Liver (tissue), 7 donors: ENCODE measurements at regions not wholly inside any gene's neighbourhood (a gene's known extent, or its start where the extent isn't known, plus 50 kb on each side); places are given as distances from the start of the nearest gene placed in this dataset.
A peak's percentile ranks its signal among the peaks of the same experiment; 100 is the strongest.

Experiments used
- DNase-seq: peaks from one replicate; pipeline ENCODE4 v3.0.0-alpha.2; 2017; ENCODE audit warnings: low spot score
- H3K27ac ChIP-seq, 2 donors: one replicate each; pipeline ENCODE4 v1.7.0; 2013; ENCODE audit warnings: inconsistent platforms in 2 of 2, low read length in 2 of 2, control low read depth in 1 of 2, low read depth in 1 of 2, mild to moderate bottlenecking in 1 of 2
- H3K27me3 ChIP-seq, 4 donors: one replicate each; pipeline versions ENCODE4 v1.6.1 to v1.7.0; 2013; ENCODE audit warnings: low read length in 3 of 4, inconsistent platforms in 1 of 4, mild to moderate bottlenecking in 1 of 4, moderate library complexity in 1 of 4; ENCODE audit not compliant: control insufficient read depth in 4 of 4, insufficient read depth in 4 of 4
- H3K36me3 ChIP-seq, 4 donors: one replicate each; pipeline versions ENCODE4 v1.6.1 to v1.7.0; 2013; ENCODE audit warnings: low read length in 3 of 4, mild to moderate bottlenecking in 3 of 4, low read depth in 1 of 4, moderate library complexity in 1 of 4; ENCODE audit not compliant: control insufficient read depth in 4 of 4, insufficient read depth in 3 of 4
- H3K4me1 ChIP-seq, 4 donors: one replicate each; pipeline versions ENCODE4 v1.6.1 to v1.7.0; 2013; ENCODE audit warnings: low read length in 3 of 4, mild to moderate bottlenecking in 3 of 4, moderate library complexity in 1 of 4; ENCODE audit not compliant: control insufficient read depth in 4 of 4, insufficient read depth in 4 of 4
- H3K4me3 ChIP-seq, 3 donors: one replicate each; pipeline versions ENCODE4 v1.6.1 to v1.7.0; 2013; ENCODE audit warnings: low read length in 3 of 3, control low read depth in 1 of 3, low read depth in 1 of 3, mild to moderate bottlenecking in 1 of 3
- H3K9ac ChIP-seq, 2 donors: one replicate each; pipeline ENCODE4 v1.7.0; 2013; ENCODE audit warnings: low read length in 2 of 2, mild to moderate bottlenecking in 2 of 2, moderate library complexity in 2 of 2, control low read depth in 1 of 2, low read depth in 1 of 2
- H3K9me3 ChIP-seq, 4 donors: one replicate each; pipeline versions ENCODE4 v1.6.1 to v1.7.0; 2013; ENCODE audit warnings: low read length in 3 of 4; ENCODE audit not compliant: control insufficient read depth in 4 of 4
- ATF3 ChIP-seq: IDR thresholded peaks from 2 replicates; pipeline ENCODE4 v1.6.1; 2016; ENCODE audit warnings: antibody characterized with exemption
- EGR1 ChIP-seq, 2 donors: IDR thresholded peaks; 2 replicates each; pipeline ENCODE4 v1.6.1; 2016 to 2018; ENCODE audit warnings: antibody characterized with exemption in 2 of 2, low read depth in 2 of 2
- FOXA1 ChIP-seq: IDR thresholded peaks from 2 replicates; pipeline ENCODE4 v1.6.1; 2016; ENCODE audit warnings: antibody characterized with exemption
- FOXA2 ChIP-seq: IDR thresholded peaks from 2 replicates; pipeline ENCODE4 v1.6.1; 2016; ENCODE audit warnings: antibody characterized with exemption
- GABPA ChIP-seq, 2 donors: IDR thresholded peaks in 1 of 2; conservative IDR thresholded peaks in 1 of 2; 2 replicates each; pipeline ENCODE4 v1.6.1; 2016; ENCODE audit warnings: antibody characterized with exemption in 2 of 2, mild to moderate bottlenecking in 1 of 2, moderate library complexity in 1 of 2
- HNF4A ChIP-seq, 2 donors: conservative IDR thresholded peaks; 2 replicates each; pipeline ENCODE4 v1.6.1; 2016; ENCODE audit warnings: antibody characterized with exemption in 2 of 2, mild to moderate bottlenecking in 2 of 2
- HNF4G ChIP-seq: IDR thresholded peaks from 2 replicates; pipeline ENCODE4 v1.6.1; 2016; ENCODE audit warnings: antibody characterized with exemption
- JUND ChIP-seq, 2 donors: IDR thresholded peaks; 2 replicates each; pipeline ENCODE4 v1.6.1; 2016; ENCODE audit warnings: antibody characterized with exemption in 2 of 2
- NR2F2 ChIP-seq: IDR thresholded peaks from 2 replicates; pipeline ENCODE4 v1.6.1; 2016; ENCODE audit warnings: antibody characterized with exemption
- RAD21 ChIP-seq, 2 donors: IDR thresholded peaks; 2 replicates each; pipeline ENCODE4 v1.6.1; 2016; ENCODE audit warnings: antibody characterized with exemption in 2 of 2, mild to moderate bottlenecking in 2 of 2
- REST ChIP-seq: IDR thresholded peaks from 2 replicates; pipeline ENCODE4 v1.6.1; 2016; ENCODE audit warnings: antibody characterized with exemption, mild to moderate bottlenecking
- RXRA ChIP-seq, 2 donors: IDR thresholded peaks; 2 replicates each; pipeline ENCODE4 v1.6.1; 2017 to 2018; ENCODE audit warnings: antibody characterized with exemption in 2 of 2, mild to moderate bottlenecking in 1 of 2
- TAF1 ChIP-seq: conservative IDR thresholded peaks from 2 replicates; pipeline ENCODE4 v1.6.1; 2016; ENCODE audit warnings: antibody characterized with exemption, mild to moderate bottlenecking
- YY1 ChIP-seq: IDR thresholded peaks from 2 replicates; pipeline ENCODE4 v1.6.1; 2016; ENCODE audit warnings: antibody characterized with exemption, mild to moderate bottlenecking
- ZBTB33 ChIP-seq: IDR thresholded peaks from 2 replicates; pipeline ENCODE4 v1.6.1; 2016; ENCODE audit warnings: antibody characterized with exemption
- WGBS: extraction: QIAGEN DNeasy Blood & Tissue Kit; methylation state at CpG from one replicate; pipeline ENCODE4 v1.1.7; 2013; 5-methylcytosine and 5-hydroxymethylcytosine counted together
- donor health status: healthy.
- donor health status: healthy.
- donor health status: healthy.
- donor health status: healthy.

- H3K9ac ChIP-seq = no peak overlapping the region
- H3K27ac ChIP-seq = no peak overlapping the region
- H3K9me3 ChIP-seq = no peaks in the 10 kb centered on the region
- H3K4me1 ChIP-seq = peaks cover 0 to 4% (median 0%) of the 10 kb centered on the region in 4 donors
- DNase-seq = no peak
- H3K4me3 ChIP-seq = no peak overlapping the region
- TF ChIP-seq GABPA (IDR thresholded peaks at IDR 0.05 in 1 of 2, conservative IDR thresholded peaks at IDR 0.05 in 1 of 2) (no peak), ZBTB33 (no peak), FOXA2 (no peak)
- no peaks in the 10 kb centered on the region for H3K36me3 ChIP-seq
- H3K27me3 ChIP-seq = no peaks in the 10 kb centered on the region
- 51% methylated on average over 2 of the region's 2 CpGs for WGBS
These were observed 125.7 kb upstream of the ITGA1 start for GRCh38 chr5:52661903-52662595.

- Histone ChIP-seq H3K27ac (no peak overlapping the region), H3K4me1 (peaks cover 0 to 4% (median 0%) of the 10 kb centered on the region in 4 donors), H3K27me3 (no peaks in the 10 kb centered on the region), H3K4me3 (no peak overlapping the region), H3K36me3 (no peaks in the 10 kb centered on the region), H3K9me3 (no peaks in the 10 kb centered on the region), H3K9ac (no peak overlapping the region)
- 13% methylated on average over 2 of the region's 2 CpGs for WGBS
- TF ChIP-seq RAD21 (IDR thresholded peaks at IDR 0.05) (peak in 1 of 2 donors; percentile 19), RXRA (IDR thresholded peaks at IDR 0.05) (peak in 1 of 2 donors; percentile 42), GABPA (IDR thresholded peaks at IDR 0.05 in 1 of 2, conservative IDR thresholded peaks at IDR 0.05 in 1 of 2) (no peak), HNF4G (no peak), ZBTB33 (no peak), FOXA1 (no peak), NR2F2 (peak; percentile 34)
- no peak for DNase-seq
These were observed 122.2 kb upstream of the ITGA1 start for GRCh38 chr5:52665559-52665958.

- TF ChIP-seq FOXA2 (no peak), GABPA (IDR thresholded peaks at IDR 0.05 in 1 of 2, conservative IDR thresholded peaks at IDR 0.05 in 1 of 2) (no peak), ZBTB33 (no peak), TAF1 (no peak), ATF3 (no peak), RAD21 (IDR thresholded peaks at IDR 0.05) (no peak), FOXA1 (no peak), YY1 (no peak), HNF4G (no peak), JUND (IDR thresholded peaks at IDR 0.05) (no peak), REST (no peak), RXRA (IDR thresholded peaks at IDR 0.05) (no peak), EGR1 (IDR thresholded peaks at IDR 0.05; ENCODE audit: low read depth in 2 of 2) (no peak), HNF4A (conservative IDR thresholded peaks at IDR 0.05) (no peak)
- WGBS = 96% methylated on average over 3 of the region's 3 CpGs
- DNase-seq = no peak
- no peaks in the 10 kb centered on the region for H3K36me3 ChIP-seq
- H3K9ac ChIP-seq = no peak overlapping the region
- no peak overlapping the region for H3K27ac ChIP-seq
- H3K9me3 ChIP-seq = no peaks in the 10 kb centered on the region
- no peak overlapping the region for H3K4me3 ChIP-seq
- H3K4me1 ChIP-seq = peaks cover 0 to 4% (median 0%) of the 10 kb centered on the region in 4 donors
- H3K27me3 ChIP-seq = no peaks in the 10 kb centered on the region
These were observed 119.6 kb upstream of the ITGA1 start for GRCh38 chr5:52668139-52668538.
